Panc1 (cell line): ENCODE measurements at regions not wholly inside any gene's neighbourhood (a gene's known extent, or its start where the extent isn't known, plus 50 kb on each side); places are given as distances from the start of the nearest gene placed in this dataset.

Experiments used
- ATAC-seq: fragments of 200-7000 bp; cut with Tn5 transposase; 2 replicates; pipeline ENCODE4 v1.9.1; 2020; ENCODE audit warnings: mild to moderate bottlenecking, moderate library complexity
- BruUV-seq: library from RNA; stranded (reverse); fragments of 400-500 nt; replicated peaks from 2 replicates; lab custom pipeline; 2021; lab: Mats Ljungman, UMichigan
- CTCF ChIA-PET: fragments of 300-600 bp; sonication (Branson Sonifier 250); formaldehyde crosslinking; loops from one replicate; lab custom pipeline; 2022; ENCODE audit warnings: antibody characterized with exemption; lab: Charles Lee
- POLR2A ChIA-PET: fragments of 300-600 bp; sonication (Branson Sonifier 250); formaldehyde crosslinking; loops from one replicate; lab custom pipeline; 2022; ENCODE audit warnings: antibody characterized with exemption; lab: Charles Lee
- DNase-seq: peaks from one replicate; pipeline ENCODE4 v3.0.0-alpha.2; 2010; ENCODE audit warnings: low read depth, low spot score
- H3K27ac ChIP-seq: 2 replicates; pipeline ENCODE4 v1.5.1; 2011; ENCODE audit warnings: mild to moderate bottlenecking, low read length, inconsistent platforms
- H3K27me3 ChIP-seq: fragments of 200-500 bp; sonication (Bioruptor generic); 2 replicates; pipeline ENCODE4 v1.6.0; 2014; ENCODE audit warnings: low read length, inconsistent platforms; ENCODE audit not compliant: control insufficient read depth, insufficient read depth
- H3K36me3 ChIP-seq: fragments of 200-500 bp; sonication (Bioruptor generic); 2 replicates; pipeline ENCODE4 v1.5.1; 2014; ENCODE audit warnings: inconsistent platforms, mild to moderate bottlenecking, low read length, moderate library complexity; ENCODE audit not compliant: control insufficient read depth, insufficient read depth
- H3K4me1 ChIP-seq: 2 replicates; pipeline ENCODE4 v1.5.1; 2011; ENCODE audit warnings: inconsistent platforms, mild to moderate bottlenecking, low read length, moderate library complexity; ENCODE audit not compliant: control insufficient read depth, insufficient read depth
- H3K4me3 ChIP-seq, 2 experiments: 2 replicates each; pipeline ENCODE4 v1.5.1; 2011 to 2012; ENCODE audit warnings: low read depth in 2 of 2, low read length in 2 of 2, mild to moderate bottlenecking in 2 of 2, inconsistent platforms in 1 of 2, moderate library complexity in 1 of 2
- H3K9me3 ChIP-seq: fragments of 200-500 bp; sonication (Bioruptor generic); 2 replicates; pipeline ENCODE4 v1.5.1; 2014; ENCODE audit warnings: low read depth, mild to moderate bottlenecking, inconsistent platforms, low read length, moderate library complexity; ENCODE audit not compliant: control insufficient read depth, insufficient read depth
- CTCF ChIP-seq: fragments of 450-650 bp; IDR thresholded peaks from 2 replicates; pipeline ENCODE4 v1.5.1; 2017; ENCODE audit warnings: mild to moderate bottlenecking
- POLR2AphosphoS5 ChIP-seq: IDR thresholded peaks from 2 replicates; pipeline ENCODE4 v1.6.1; 2012; ENCODE audit warnings: mild to moderate bottlenecking, low read depth, low read length, moderate library complexity
- REST ChIP-seq, 2 experiments: IDR thresholded peaks; 2 replicates each; pipeline ENCODE4 v1.6.1; 2011 to 2012; ENCODE audit warnings: low read depth in 2 of 2, control low read depth in 1 of 2, low read length in 1 of 2, mild to moderate bottlenecking in 1 of 2, moderate library complexity in 1 of 2; ENCODE audit not compliant: insufficient read depth in 1 of 2
- SIN3A ChIP-seq: IDR thresholded peaks from 2 replicates; pipeline ENCODE4 v1.6.1; 2012; ENCODE audit warnings: low read depth, mild to moderate bottlenecking, low read length, moderate library complexity, borderline replicate concordance; ENCODE audit not compliant: insufficient read depth
- TCF7L2 ChIP-seq: IDR thresholded peaks from 2 replicates; pipeline ENCODE4 v1.6.1; 2011; ENCODE audit warnings: mild to moderate bottlenecking, low read depth, low read length, inconsistent platforms
- in situ Hi-C: cut with HindIII; loops from 2 replicates; pipeline ENCODE4 v1.10.0; 2016; ENCODE audit warnings: low sequenced_read_pairs, low pct_unique_long_range_greater_than_20kb
- intact Hi-C: fragments of 100-400 bp; cut with micrococcal nuclease; formaldehyde crosslinking; loops from one replicate; pipeline ENCODE4 v1.10.0; 2022; ENCODE audit not compliant: unreplicated experiment

- Histone ChIP-seq H3K4me1 (no peaks in the 10 kb centered on the region), H3K4me3 (no peak overlapping the region), H3K36me3 (no peaks in the 10 kb centered on the region), H3K27ac (no peak overlapping the region), H3K27me3 (no peaks in the 10 kb centered on the region), H3K9me3 (no peaks in the 10 kb centered on the region)
- DNase-seq (no peak), ATAC-seq (no peak)
- CTCF ChIA-PET = no interaction called here
- intact Hi-C loops = no loop called here
- BruUV-seq = no TSS peak
- POLR2A ChIA-PET = no interaction called here
- no peak for TF ChIP-seq CTCF
- no peak for TF ChIP-seq REST (IDR thresholded peaks at IDR 0.05; ENCODE audit: insufficient read depth in 1 of 2, low read depth in 2 of 2, low read length in 1 of 2)
- TF ChIP-seq POLR2AphosphoS5 = no peak
- TF ChIP-seq SIN3A = no peak
- no peak for TF ChIP-seq TCF7L2
- in situ Hi-C loops = no loop called here
Observed at GRCh38 chr3:162125790-162126189, 629.2 kb downstream of the OTOL1 start.

- no peaks in the 10 kb centered on the region for H3K4me1 ChIP-seq
- intact Hi-C loops (no loop called here), in situ Hi-C loops (no loop called here)
- H3K27me3 ChIP-seq = no peaks in the 10 kb centered on the region
- no peak overlapping the region for H3K27ac ChIP-seq
- H3K4me3 ChIP-seq = no peak overlapping the region
- DNase-seq (no peak), ATAC-seq (no peak)
- POLR2A ChIA-PET = no interaction called here
- CTCF ChIA-PET = no interaction called here
- no peaks in the 10 kb centered on the region for H3K9me3 ChIP-seq
- no TSS peak for BruUV-seq
- no peak for TF ChIP-seq REST (IDR thresholded peaks at IDR 0.05; ENCODE audit: insufficient read depth in 1 of 2, low read depth in 2 of 2, low read length in 1 of 2)
- TF ChIP-seq TCF7L2 = no peak
- no peak for TF ChIP-seq CTCF
- TF ChIP-seq POLR2AphosphoS5 = no peak
- no peak for TF ChIP-seq SIN3A
- no peaks in the 10 kb centered on the region for H3K36me3 ChIP-seq
Observed at GRCh38 chr3:162130582-162130981, 634.0 kb downstream of the OTOL1 start.
